ENCODE measurements at regions not wholly inside any gene's neighbourhood (a gene's known extent, or its start where the extent isn't known, plus 50 kb on each side); places are given as distances from the start of the nearest gene placed in this dataset.
"Not testable (repeated sequence)": the region's sequence is repeated elsewhere in the genome, so short reads cannot be mapped to it uniquely, and the experiment has no call there.

- Histone ChIP-seq H3K9me3 (ENCODE audit: insufficient read depth, low read length, severe bottlenecking) (no peaks in the 10 kb centered on the region), H3K79me2 (ENCODE audit: insufficient read depth, low read length) (no peaks in the 10 kb centered on the region), H3K4me3 (ENCODE audit: low read depth in 1 of 2, low read length in 2 of 2) (no peak overlapping the region), H3K4me2 (ENCODE audit: insufficient read depth, low read length) (no peak overlapping the region), H3K36me3 (ENCODE audit: insufficient read depth, low read length) (no peaks in the 10 kb centered on the region), H3K4me1 (ENCODE audit: insufficient read depth, low read length) (no peaks in the 10 kb centered on the region), H3K27ac (ENCODE audit: low read length) (no peak overlapping the region), H3K27me3 (ENCODE audit: insufficient read depth, low read length, poor library complexity) (no peaks in the 10 kb centered on the region), H4K20me1 (ENCODE audit: insufficient read depth, low read length) (no peaks in the 10 kb centered on the region), H3K9ac (ENCODE audit: low read depth, low read length) (no peak overlapping the region), H2AFZ (ENCODE audit: low read depth, low read length) (no peak overlapping the region)
- no peak for TF ChIP-seq CTCF (IDR thresholded peaks at IDR 0.05; ENCODE audit: borderline replicate concordance, extremely low read depth, low read length, poor library complexity, severe bottlenecking)
- TF ChIP-seq EZH2 (IDR thresholded peaks at IDR 0.05; ENCODE audit: borderline replicate concordance, low read depth, low read length, severe bottlenecking), result no peak
- no peak for DNase-seq
- ATAC-seq (ENCODE audit: insufficient read depth, low read depth), result no peak
Observed at GRCh38 chr2:13822365-13822764, 810.2 kb upstream of the LRATD1 start.

GRCh38 chr2:13826314-13826853, 806.1 kb upstream of the LRATD1 start:
- H3K36me3 ChIP-seq (ENCODE audit: insufficient read depth, low read length), result no peaks in the 10 kb centered on the region
- H3K27ac ChIP-seq (ENCODE audit: low read length), result no peak overlapping the region
- no peak overlapping the region for H2AFZ ChIP-seq (ENCODE audit: low read depth, low read length)
- H3K4me1 ChIP-seq (ENCODE audit: insufficient read depth, low read length), result no peaks in the 10 kb centered on the region
- TF ChIP-seq CTCF (IDR thresholded peaks at IDR 0.05; ENCODE audit: borderline replicate concordance, extremely low read depth, low read length, poor library complexity, severe bottlenecking) (no peak), EZH2 (IDR thresholded peaks at IDR 0.05; ENCODE audit: borderline replicate concordance, low read depth, low read length, severe bottlenecking) (no peak)
- H3K4me2 ChIP-seq (ENCODE audit: insufficient read depth, low read length), result no peak overlapping the region
- H3K27me3 ChIP-seq (ENCODE audit: insufficient read depth, low read length, poor library complexity), result no peaks in the 10 kb centered on the region
- no peak overlapping the region for H3K4me3 ChIP-seq (ENCODE audit: low read depth in 1 of 2, low read length in 2 of 2)
- H3K79me2 ChIP-seq (ENCODE audit: insufficient read depth, low read length), result no peaks in the 10 kb centered on the region
- H3K9ac ChIP-seq (ENCODE audit: low read depth, low read length), result no peak overlapping the region
- H3K9me3 ChIP-seq (ENCODE audit: insufficient read depth, low read length, severe bottlenecking), result no peaks in the 10 kb centered on the region
- no peaks in the 10 kb centered on the region for H4K20me1 ChIP-seq (ENCODE audit: insufficient read depth, low read length)
- no peak for DNase-seq
- no peak for ATAC-seq (ENCODE audit: insufficient read depth, low read depth)

DNA sequence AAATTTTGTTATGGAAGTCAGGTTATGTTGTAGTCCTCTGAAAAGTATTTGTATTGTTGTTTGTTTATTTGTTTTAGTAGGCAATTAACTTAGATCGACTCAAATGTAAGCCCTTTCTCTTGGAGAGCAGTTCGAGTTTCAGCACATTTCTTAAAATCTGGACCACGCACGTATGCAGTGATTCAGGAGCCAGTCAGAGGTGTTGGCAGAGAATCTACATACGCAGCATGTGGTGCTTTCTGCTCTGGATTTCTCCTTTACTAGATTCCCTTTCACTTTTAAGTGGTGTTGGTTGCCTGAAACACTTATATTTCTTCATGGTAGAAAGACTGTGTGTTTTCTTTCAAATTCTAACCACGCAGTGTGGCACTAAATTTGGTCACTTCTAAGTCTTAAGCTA, 773.9 kb upstream of the LRATD1 start:
- no peak overlapping the region for H3K27ac ChIP-seq (ENCODE audit: low read length)
- no peak overlapping the region for H2AFZ ChIP-seq (ENCODE audit: low read depth, low read length)
- no peaks in the 10 kb centered on the region for H3K36me3 ChIP-seq (ENCODE audit: insufficient read depth, low read length)
- ATAC-seq (ENCODE audit: insufficient read depth, low read depth), result no peak
- no peaks in the 10 kb centered on the region for H3K79me2 ChIP-seq (ENCODE audit: insufficient read depth, low read length)
- H4K20me1 ChIP-seq (ENCODE audit: insufficient read depth, low read length), result no peaks in the 10 kb centered on the region
- TF ChIP-seq CTCF (IDR thresholded peaks at IDR 0.05; ENCODE audit: borderline replicate concordance, extremely low read depth, low read length, poor library complexity, severe bottlenecking) (no peak), EZH2 (IDR thresholded peaks at IDR 0.05; ENCODE audit: borderline replicate concordance, low read depth, low read length, severe bottlenecking) (no peak)
- H3K27me3 ChIP-seq (ENCODE audit: insufficient read depth, low read length, poor library complexity), result no peaks in the 10 kb centered on the region
- no peak for DNase-seq
- H3K9ac ChIP-seq (ENCODE audit: low read depth, low read length), result no peak overlapping the region
- H3K9me3 ChIP-seq (ENCODE audit: insufficient read depth, low read length, severe bottlenecking), result no peaks in the 10 kb centered on the region
- no peaks in the 10 kb centered on the region for H3K4me1 ChIP-seq (ENCODE audit: insufficient read depth, low read length)
- H3K4me2 ChIP-seq (ENCODE audit: insufficient read depth, low read length), result no peak overlapping the region
- no peak overlapping the region for H3K4me3 ChIP-seq (ENCODE audit: low read depth in 1 of 2, low read length in 2 of 2)

DNA sequence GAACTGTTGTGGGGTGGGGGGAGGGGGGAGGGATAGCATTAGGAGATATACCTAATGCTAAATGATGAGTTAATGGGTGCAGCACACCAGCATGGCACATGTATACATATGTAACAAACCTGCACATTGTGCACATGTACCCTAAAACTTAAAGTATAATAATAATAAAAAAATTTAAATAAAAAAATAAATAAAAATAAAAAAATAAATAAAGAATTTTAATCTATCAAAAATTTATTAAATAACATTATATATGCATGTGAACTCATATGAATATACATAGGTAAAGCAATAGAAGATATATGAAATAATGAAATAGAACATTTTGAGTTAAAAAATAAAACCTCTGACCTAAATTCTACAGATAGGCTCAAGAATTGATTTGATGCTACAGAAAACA, 764.2 kb upstream of the LRATD1 start:
- not testable (repeated sequence) for H3K36me3 ChIP-seq (ENCODE audit: insufficient read depth, low read length); H4K20me1 ChIP-seq (ENCODE audit: insufficient read depth, low read length); H3K9ac ChIP-seq (ENCODE audit: low read depth, low read length); H3K4me2 ChIP-seq (ENCODE audit: insufficient read depth, low read length); H3K9me3 ChIP-seq (ENCODE audit: insufficient read depth, low read length, severe bottlenecking); H3K4me1 ChIP-seq (ENCODE audit: insufficient read depth, low read length); H3K79me2 ChIP-seq (ENCODE audit: insufficient read depth, low read length); H3K4me3 ChIP-seq (ENCODE audit: low read depth in 1 of 2, low read length in 2 of 2); H3K27me3 ChIP-seq (ENCODE audit: insufficient read depth, low read length, poor library complexity); DNase-seq; ATAC-seq (ENCODE audit: insufficient read depth, low read depth); H2AFZ ChIP-seq (ENCODE audit: low read depth, low read length); H3K27ac ChIP-seq (ENCODE audit: low read length)
